ENCODE measurements at regions not wholly inside any gene's neighbourhood (a gene's known extent, or its start where the extent isn't known, plus 50 kb on each side); places are given as distances from the start of the nearest gene placed in this dataset.
"Not testable (repeated sequence)": the region's sequence is repeated elsewhere in the genome, so short reads cannot be mapped to it uniquely, and the experiment has no call there.

GRCh38 chr2:129504646-129505045 is 474.8 kb upstream of the RAB6C start:
- no peaks in the 10 kb centered on the region for H3K36me3 ChIP-seq
- no peak overlapping the region for H3K4me3 ChIP-seq
- DNase-seq, result no peak
- no peak overlapping the region for H3K27ac ChIP-seq
- intact Hi-C loops (cut with DNase I), result no loop called here
- TF ChIP-seq POLR2A (IDR thresholded peaks at IDR 0.05) (no peak), EP300 (IDR thresholded peaks at IDR 0.05) (no peak)
- TF ChIP-seq, protein P1, sequence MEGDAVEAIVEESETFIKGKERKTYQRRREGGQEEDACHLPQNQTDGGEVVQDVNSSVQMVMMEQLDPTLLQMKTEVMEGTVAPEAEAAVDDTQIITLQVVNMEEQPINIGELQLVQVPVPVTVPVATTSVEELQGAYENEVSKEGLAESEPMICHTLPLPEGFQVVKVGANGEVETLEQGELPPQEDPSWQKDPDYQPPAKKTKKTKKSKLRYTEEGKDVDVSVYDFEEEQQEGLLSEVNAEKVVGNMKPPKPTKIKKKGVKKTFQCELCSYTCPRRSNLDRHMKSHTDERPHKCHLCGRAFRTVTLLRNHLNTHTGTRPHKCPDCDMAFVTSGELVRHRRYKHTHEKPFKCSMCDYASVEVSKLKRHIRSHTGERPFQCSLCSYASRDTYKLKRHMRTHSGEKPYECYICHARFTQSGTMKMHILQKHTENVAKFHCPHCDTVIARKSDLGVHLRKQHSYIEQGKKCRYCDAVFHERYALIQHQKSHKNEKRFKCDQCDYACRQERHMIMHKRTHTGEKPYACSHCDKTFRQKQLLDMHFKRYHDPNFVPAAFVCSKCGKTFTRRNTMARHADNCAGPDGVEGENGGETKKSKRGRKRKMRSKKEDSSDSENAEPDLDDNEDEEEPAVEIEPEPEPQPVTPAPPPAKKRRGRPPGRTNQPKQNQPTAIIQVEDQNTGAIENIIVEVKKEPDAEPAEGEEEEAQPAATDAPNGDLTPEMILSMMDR (IDR thresholded peaks at IDR 0.05), result no peak
- no peaks in the 10 kb centered on the region for H3K27me3 ChIP-seq
- H3K9me3 ChIP-seq, result no peaks in the 10 kb centered on the region
- H3K4me1 ChIP-seq (ENCODE audit: insufficient read depth), result no peaks in the 10 kb centered on the region
- 58 to 72% (median 68%) methylated on average over 3 of the region's 3 CpGs for WGBS, 3 donors

DNA sequence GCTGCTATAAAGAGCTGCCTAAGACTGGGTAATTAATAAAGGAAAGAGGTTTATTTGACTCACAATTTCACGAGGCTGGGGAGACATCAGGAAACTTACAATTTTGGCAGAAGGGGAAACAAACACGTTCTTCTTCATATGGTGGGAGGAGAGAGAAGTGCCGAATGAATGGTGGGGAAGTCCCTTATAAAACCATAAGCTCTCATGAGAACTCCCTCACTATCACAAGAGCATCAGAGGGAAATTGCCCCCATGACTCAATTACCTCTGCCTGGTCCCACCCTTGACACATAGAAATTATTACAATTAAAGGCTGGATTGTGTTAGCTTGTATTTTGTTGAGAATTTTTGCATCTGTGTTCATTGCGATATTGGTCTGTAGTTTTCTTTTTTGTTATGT is 460.5 kb upstream of the RAB6C start:
- no peaks in the 10 kb centered on the region for H3K27me3 ChIP-seq
- H3K4me3 ChIP-seq, result no peak overlapping the region
- H3K9me3 ChIP-seq, result no peaks in the 10 kb centered on the region
- intact Hi-C loops (cut with DNase I), result no loop called here
- WGBS, 3 donors, result 4 to 10% (median 5%) methylated on average over 4 of the region's 4 CpGs
- TF ChIP-seq, protein P1 (IDR thresholded peaks at IDR 0.05), result no peak
- TF ChIP-seq EP300 (IDR thresholded peaks at IDR 0.05), result no peak
- TF ChIP-seq POLR2A (IDR thresholded peaks at IDR 0.05), result no peak
- H3K27ac ChIP-seq, result no peak overlapping the region
- DNase-seq, result no peak
- no peaks in the 10 kb centered on the region for H3K36me3 ChIP-seq
- no peaks in the 10 kb centered on the region for H3K4me1 ChIP-seq (ENCODE audit: insufficient read depth)

- intact Hi-C loops (cut with DNase I); H3K4me1 ChIP-seq (ENCODE audit: insufficient read depth); H3K27me3 ChIP-seq; H3K4me3 ChIP-seq; H3K9me3 ChIP-seq; H3K27ac ChIP-seq; H3K36me3 ChIP-seq; DNase-seq: not testable (repeated sequence)
- WGBS, 3 donors, result 90 to 94% (median 91%) methylated on average over 9 of the region's 9 CpGs
Observed at GRCh38 chr2:129532158-129532557, 447.3 kb upstream of the RAB6C start.

GRCh38 chr2:129548880-129549279 is 430.6 kb upstream of the RAB6C start:
- WGBS, 3 donors, result 62 to 73% (median 68%) methylated on average over 3 of the region's 3 CpGs
- Histone ChIP-seq H3K36me3 (no peaks in the 10 kb centered on the region), H3K27ac (no peak overlapping the region), H3K27me3 (no peaks in the 10 kb centered on the region), H3K4me3 (no peak overlapping the region), H3K4me1 (ENCODE audit: insufficient read depth) (no peaks in the 10 kb centered on the region), H3K9me3 (no peaks in the 10 kb centered on the region)
- no peak for DNase-seq
- no peak for TF ChIP-seq POLR2A (IDR thresholded peaks at IDR 0.05)
- no peak for TF ChIP-seq EP300 (IDR thresholded peaks at IDR 0.05)
- intact Hi-C loops (cut with DNase I), result no loop called here

DNA sequence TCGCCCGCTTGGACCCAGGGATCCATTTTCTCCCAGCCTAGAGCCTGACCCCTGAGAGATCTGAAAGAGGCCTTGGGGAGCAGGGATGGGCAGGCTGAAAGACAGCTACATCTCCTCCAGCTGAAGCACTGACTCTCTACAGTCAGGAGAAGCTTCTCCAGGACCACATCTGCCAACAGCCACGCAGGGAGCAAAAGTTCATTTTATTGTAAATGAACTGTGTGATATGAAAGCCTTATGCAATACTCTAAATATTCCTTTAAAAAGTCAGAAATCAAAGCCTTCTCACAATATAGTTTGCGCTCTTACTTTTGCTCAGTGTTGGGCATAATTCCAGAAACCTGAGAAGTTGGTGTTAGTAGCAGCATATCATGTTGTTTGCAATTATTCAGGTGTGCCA is 428.9 kb upstream of the RAB6C start:
- WGBS, 3 donors, result 74 to 77% (median 77%) methylated on average over 4 of the region's 4 CpGs
- TF ChIP-seq, protein P1 (IDR thresholded peaks at IDR 0.05), result no peak
- TF ChIP-seq EP300 (IDR thresholded peaks at IDR 0.05) (no peak), POLR2A (IDR thresholded peaks at IDR 0.05) (no peak)
- Histone ChIP-seq H3K27ac (no peak overlapping the region), H3K4me3 (no peak overlapping the region), H3K4me1 (ENCODE audit: insufficient read depth) (no peaks in the 10 kb centered on the region), H3K9me3 (no peaks in the 10 kb centered on the region), H3K27me3 (no peaks in the 10 kb centered on the region), H3K36me3 (no peaks in the 10 kb centered on the region)
- no peak for DNase-seq
- intact Hi-C loops (cut with DNase I), result no loop called here

- no peaks in the 10 kb centered on the region for H3K9me3 ChIP-seq
- TF ChIP-seq EP300 (IDR thresholded peaks at IDR 0.05), result no peak
- TF ChIP-seq POLR2A (IDR thresholded peaks at IDR 0.05), result no peak
- TF ChIP-seq, protein P1 (IDR thresholded peaks at IDR 0.05), result no peak
- no peak overlapping the region for H3K27ac ChIP-seq
- no peak overlapping the region for H3K4me3 ChIP-seq
- H3K27me3 ChIP-seq, result no peaks in the 10 kb centered on the region
- H3K4me1 ChIP-seq (ENCODE audit: insufficient read depth), result no peaks in the 10 kb centered on the region
- no peaks in the 10 kb centered on the region for H3K36me3 ChIP-seq
- no peak for DNase-seq
- 31 to 49% (median 31%) methylated on average over 3 of the region's 3 CpGs for WGBS, 3 donors
- intact Hi-C loops (cut with DNase I), result no loop called here
Observed at GRCh38 chr2:129554373-129554772, 425.1 kb upstream of the RAB6C start.

Measured in ovary (tissue), 7 donors.